BE2C (cell line): ENCODE measurements at regions not wholly inside any gene's neighbourhood (a gene's known extent, or its start where the extent isn't known, plus 50 kb on each side); places are given as distances from the start of the nearest gene placed in this dataset.
"Not testable (repeated sequence)": the region's sequence is repeated elsewhere in the genome, so short reads cannot be mapped to it uniquely, and the experiment has no call there.

Experiments used
- DNase-seq: peaks from one replicate; pipeline ENCODE4 v3.0.0-alpha.2; 2020
- H3K27me3 ChIP-seq: fragments of 250-450 bp; sonication (Bioruptor Pico); 2 replicates; pipeline ENCODE4 v1.5.1; 2020; ENCODE audit warnings: mild to moderate bottlenecking
- H3K36me3 ChIP-seq: fragments of 250-450 bp; sonication (Bioruptor Pico); 2 replicates; pipeline ENCODE4 v1.5.1; 2020; ENCODE audit warnings: mild to moderate bottlenecking
- H3K4me1 ChIP-seq: fragments of 250-450 bp; sonication (Bioruptor Pico); 2 replicates; pipeline ENCODE4 v1.5.1; 2020
- H3K4me3 ChIP-seq: 2 replicates; pipeline ENCODE4 v1.5.1; 2011; ENCODE audit warnings: low read depth, low read length
- H3K9me3 ChIP-seq: fragments of 250-450 bp; sonication (Bioruptor Pico); 2 replicates; pipeline ENCODE4 v1.5.1; 2020
- TF ChIP-seq, protein P1 (sequence below): IDR thresholded peaks from 2 replicates; pipeline ENCODE4 v1.5.1; 2012; ENCODE audit warnings: mild to moderate bottlenecking, low read depth, low read length

DNA sequence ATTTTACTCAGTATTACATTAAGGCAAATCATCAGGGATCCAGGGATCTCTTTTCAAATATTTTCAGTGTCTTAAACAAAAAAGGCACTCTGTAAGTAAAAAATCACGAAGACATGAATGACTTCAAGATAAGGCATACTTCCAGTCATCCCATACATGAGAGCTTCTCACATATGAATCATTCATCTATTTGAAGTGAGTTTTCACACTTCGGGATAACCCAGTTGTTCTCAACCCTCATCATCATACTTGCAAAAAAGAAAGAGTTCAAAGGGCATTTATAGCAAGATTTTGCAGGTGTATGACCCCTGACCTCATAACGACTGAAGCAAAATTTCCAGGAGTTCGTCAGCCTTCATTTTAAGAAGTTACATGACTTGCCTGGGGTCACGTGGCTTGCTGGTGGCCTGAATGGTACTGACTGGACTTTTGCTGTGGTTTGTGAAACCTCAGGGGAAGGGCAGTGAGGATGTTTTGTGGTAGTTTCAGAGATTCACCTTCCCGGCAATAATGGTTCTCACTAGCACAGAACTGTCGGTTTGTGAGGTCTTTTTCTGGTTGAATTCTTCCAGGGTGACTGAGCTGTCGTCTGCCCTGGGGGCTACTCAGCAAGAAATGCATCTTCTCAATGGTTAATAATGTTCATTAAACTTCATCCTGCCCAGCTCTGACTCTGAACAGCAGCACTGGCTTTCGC lies 115.8 kb upstream of the SHISA3 start:
- no peak for DNase-seq
- H3K4me3 ChIP-seq = peak overlapping the region; percentile 14; the same call in 1 of the 2 replicates
- no peaks in the 10 kb centered on the region for H3K36me3 ChIP-seq
- TF ChIP-seq, protein P1, sequence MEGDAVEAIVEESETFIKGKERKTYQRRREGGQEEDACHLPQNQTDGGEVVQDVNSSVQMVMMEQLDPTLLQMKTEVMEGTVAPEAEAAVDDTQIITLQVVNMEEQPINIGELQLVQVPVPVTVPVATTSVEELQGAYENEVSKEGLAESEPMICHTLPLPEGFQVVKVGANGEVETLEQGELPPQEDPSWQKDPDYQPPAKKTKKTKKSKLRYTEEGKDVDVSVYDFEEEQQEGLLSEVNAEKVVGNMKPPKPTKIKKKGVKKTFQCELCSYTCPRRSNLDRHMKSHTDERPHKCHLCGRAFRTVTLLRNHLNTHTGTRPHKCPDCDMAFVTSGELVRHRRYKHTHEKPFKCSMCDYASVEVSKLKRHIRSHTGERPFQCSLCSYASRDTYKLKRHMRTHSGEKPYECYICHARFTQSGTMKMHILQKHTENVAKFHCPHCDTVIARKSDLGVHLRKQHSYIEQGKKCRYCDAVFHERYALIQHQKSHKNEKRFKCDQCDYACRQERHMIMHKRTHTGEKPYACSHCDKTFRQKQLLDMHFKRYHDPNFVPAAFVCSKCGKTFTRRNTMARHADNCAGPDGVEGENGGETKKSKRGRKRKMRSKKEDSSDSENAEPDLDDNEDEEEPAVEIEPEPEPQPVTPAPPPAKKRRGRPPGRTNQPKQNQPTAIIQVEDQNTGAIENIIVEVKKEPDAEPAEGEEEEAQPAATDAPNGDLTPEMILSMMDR = no peak
- no peaks in the 10 kb centered on the region for H3K9me3 ChIP-seq
- peaks cover 5% of the 10 kb centered on the region for H3K4me1 ChIP-seq
- H3K27me3 ChIP-seq = no peaks in the 10 kb centered on the region

DNA sequence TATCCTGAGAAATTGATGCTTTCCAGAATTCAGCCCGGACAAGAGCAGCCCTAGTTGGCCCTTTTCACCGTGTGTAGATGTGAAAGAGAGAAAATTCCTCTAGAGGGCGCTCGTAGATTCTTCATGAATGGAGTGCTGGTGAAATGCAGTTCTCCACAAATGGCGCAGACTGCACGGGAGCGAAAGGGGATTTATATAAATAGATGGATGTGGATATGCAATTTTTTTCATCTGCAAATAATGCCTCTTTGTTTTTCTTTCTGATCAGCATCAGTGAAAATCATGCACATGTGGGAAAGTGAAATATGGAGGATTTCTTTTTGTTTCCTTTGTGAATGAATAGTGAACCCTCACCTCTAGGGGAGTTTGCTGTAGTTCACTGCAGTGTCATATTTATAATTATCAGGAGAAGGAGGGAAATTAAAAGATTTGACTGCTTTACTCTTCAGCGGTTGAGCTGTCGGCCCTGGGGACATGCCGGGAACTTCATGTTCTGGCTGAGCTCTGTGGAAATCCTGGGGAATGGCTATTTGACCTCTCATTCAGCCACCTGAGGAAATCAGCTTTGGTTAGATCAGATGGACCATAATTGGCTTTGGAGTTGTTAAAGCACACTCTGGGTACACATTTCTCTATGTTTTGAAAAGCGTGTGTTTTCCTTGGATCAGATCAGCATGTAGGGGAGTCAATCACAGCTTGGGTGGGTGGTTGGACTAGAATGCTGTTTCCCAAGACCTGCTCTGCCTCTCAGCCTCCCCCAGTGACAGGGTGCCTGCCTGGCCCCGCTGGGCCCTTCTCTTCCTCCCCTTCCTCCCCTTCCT lies 115.0 kb upstream of the SHISA3 start:
- H3K4me3 ChIP-seq = peak overlapping the region; percentile 32
- peak; percentile 75 for DNase-seq

GRCh38 chr4:42284030-42284429 lies 113.3 kb upstream of the SHISA3 start:
- Histone ChIP-seq H3K36me3 (no peaks in the 10 kb centered on the region), H3K27me3 (no peaks in the 10 kb centered on the region), H3K4me1 (peaks cover 5% of the 10 kb centered on the region), H3K9me3 (no peaks in the 10 kb centered on the region), H3K4me3 (no peak overlapping the region)
- no peak for DNase-seq
- TF ChIP-seq, protein P1 = no peak

More for the DNA sequence above, 115.0 kb upstream of the SHISA3 start:
- TF ChIP-seq, protein P1 = peak; percentile 88
- Histone ChIP-seq H3K9me3 (no peaks in the 10 kb centered on the region), H3K36me3 (no peaks in the 10 kb centered on the region), H3K4me1 (peaks cover 5% of the 10 kb centered on the region), H3K27me3 (no peaks in the 10 kb centered on the region)

GRCh38 chr4:42288876-42289275 lies 108.4 kb upstream of the SHISA3 start:
- not testable (repeated sequence) for H3K27me3 ChIP-seq, H3K9me3 ChIP-seq, H3K4me3 ChIP-seq, H3K4me1 ChIP-seq, DNase-seq, H3K36me3 ChIP-seq

DNA sequence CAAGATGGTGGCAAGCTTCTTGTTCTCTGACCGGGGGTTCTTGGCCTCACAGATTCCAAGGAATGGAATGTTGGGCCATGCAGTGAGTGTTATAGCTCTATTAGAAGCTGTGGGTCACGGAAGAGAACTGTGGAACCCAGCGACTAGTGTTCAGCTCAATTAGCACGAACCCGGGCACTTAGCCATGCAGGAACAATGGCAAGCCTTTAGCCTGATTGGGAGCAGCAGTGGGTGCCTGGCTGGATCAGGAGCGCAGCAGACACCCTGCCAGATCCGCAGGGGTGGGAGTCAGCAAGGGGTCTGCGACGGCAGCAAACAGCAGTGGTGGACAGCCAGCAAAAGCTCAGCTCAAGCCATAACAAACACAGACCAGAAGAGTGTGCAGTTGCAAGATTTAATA lies 105.1 kb upstream of the SHISA3 start:
- H3K36me3 ChIP-seq, DNase-seq, H3K4me1 ChIP-seq, H3K27me3 ChIP-seq, H3K9me3 ChIP-seq, H3K4me3 ChIP-seq: not testable (repeated sequence)

DNA sequence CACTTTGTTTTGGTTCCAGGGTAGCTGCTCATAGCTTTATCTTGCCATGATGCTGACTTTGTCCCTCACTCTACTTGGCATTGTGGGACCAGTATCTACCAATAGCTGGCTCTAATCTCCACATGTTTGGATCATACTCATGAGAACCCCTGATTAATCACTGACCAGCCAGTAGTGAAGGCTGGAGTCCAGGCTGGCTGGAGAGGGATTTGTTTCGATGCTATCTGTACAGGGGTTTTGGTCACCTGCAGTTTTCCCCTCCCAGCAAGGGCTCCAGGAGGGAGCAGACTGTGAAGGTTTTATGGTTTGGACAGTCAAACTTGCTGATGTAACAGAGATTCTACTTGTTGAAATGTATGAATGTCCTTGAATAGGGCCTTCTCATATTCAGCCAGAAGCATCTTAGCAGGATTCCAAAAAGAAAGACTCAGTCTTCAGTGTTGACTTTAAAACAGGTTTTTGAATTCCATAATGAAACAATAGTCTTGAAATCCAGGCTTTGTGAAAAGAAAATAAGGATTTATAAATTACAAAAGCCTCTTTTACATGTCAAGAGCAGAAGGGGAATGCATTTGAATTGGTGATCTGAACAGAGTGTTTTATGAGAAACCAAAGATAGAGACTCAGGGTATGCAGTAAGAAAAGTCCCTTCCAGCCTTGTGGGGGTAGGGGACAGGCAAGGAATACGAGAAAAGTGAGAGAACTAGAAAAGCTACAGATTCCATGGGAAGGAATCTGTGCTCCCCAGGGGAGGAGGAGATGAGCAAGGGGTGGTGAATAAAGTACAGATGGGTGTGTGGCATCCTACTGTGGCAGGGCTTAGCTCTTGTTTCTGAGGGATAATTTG lies 103.1 kb upstream of the SHISA3 start:
- Histone ChIP-seq H3K36me3 (no peaks in the 10 kb centered on the region), H3K9me3 (no peaks in the 10 kb centered on the region), H3K4me1 (no peaks in the 10 kb centered on the region), H3K27me3 (no peaks in the 10 kb centered on the region), H3K4me3 (no peak overlapping the region)
- DNase-seq = no peak
- TF ChIP-seq, protein P1 = no peak
